ENCODE measurements at regions not wholly inside any gene's neighbourhood (a gene's known extent, or its start where the extent isn't known, plus 50 kb on each side); places are given as distances from the start of the nearest gene placed in this dataset.

- no peak for TF ChIP-seq FOXP2 (optimal IDR thresholded peaks at IDR 0.05; ENCODE audit: borderline replicate concordance, extremely low read depth, extremely low read length, insufficient read depth)
- TF ChIP-seq TAF1 (IDR thresholded peaks at IDR 0.05; ENCODE audit: borderline replicate concordance, insufficient read depth, low read length) = no peak
- no peak for TF ChIP-seq REST (IDR thresholded peaks at IDR 0.05; ENCODE audit: insufficient read depth in 1 of 2, low read depth in 2 of 2, low read length in 2 of 2)
- TF ChIP-seq SIN3A (IDR thresholded peaks at IDR 0.05; ENCODE audit: borderline replicate concordance, insufficient read depth, low read length) = no peak
- TF ChIP-seq POLR2AphosphoS5 (IDR thresholded peaks at IDR 0.05; ENCODE audit: low read depth, low read length) = no peak
These were observed 64.0 kb downstream of the ZFP36L2 start for GRCh38 chr2:43162511-43162776.

GRCh38 chr2:43161650-43162510 lies 64.5 kb downstream of the ZFP36L2 start:
- TF ChIP-seq POLR2AphosphoS5 (IDR thresholded peaks at IDR 0.05; ENCODE audit: low read depth, low read length) (no peak), TAF1 (IDR thresholded peaks at IDR 0.05; ENCODE audit: borderline replicate concordance, insufficient read depth, low read length) (no peak), FOXP2 (optimal IDR thresholded peaks at IDR 0.05; ENCODE audit: borderline replicate concordance, extremely low read depth, extremely low read length, insufficient read depth) (no peak), REST (IDR thresholded peaks at IDR 0.05; ENCODE audit: insufficient read depth in 1 of 2, low read depth in 2 of 2, low read length in 2 of 2) (no peak), SIN3A (IDR thresholded peaks at IDR 0.05; ENCODE audit: borderline replicate concordance, insufficient read depth, low read length) (no peak)

- TF ChIP-seq POLR2AphosphoS5 (IDR thresholded peaks at IDR 0.05; ENCODE audit: low read depth, low read length) (no peak), REST (IDR thresholded peaks at IDR 0.05; ENCODE audit: insufficient read depth in 1 of 2, low read depth in 2 of 2, low read length in 2 of 2) (no peak), FOXP2 (optimal IDR thresholded peaks at IDR 0.05; ENCODE audit: borderline replicate concordance, extremely low read depth, extremely low read length, insufficient read depth) (no peak), TAF1 (IDR thresholded peaks at IDR 0.05; ENCODE audit: borderline replicate concordance, insufficient read depth, low read length) (no peak), SIN3A (IDR thresholded peaks at IDR 0.05; ENCODE audit: borderline replicate concordance, insufficient read depth, low read length) (no peak)
These were observed 65.6 kb downstream of the ZFP36L2 start for GRCh38 chr2:43160778-43161177.

GRCh38 chr2:43159797-43160196 lies 66.6 kb downstream of the ZFP36L2 start:
- no peak for TF ChIP-seq REST (IDR thresholded peaks at IDR 0.05; ENCODE audit: insufficient read depth in 1 of 2, low read depth in 2 of 2, low read length in 2 of 2)
- no peak for TF ChIP-seq SIN3A (IDR thresholded peaks at IDR 0.05; ENCODE audit: borderline replicate concordance, insufficient read depth, low read length)
- no peak for TF ChIP-seq FOXP2 (optimal IDR thresholded peaks at IDR 0.05; ENCODE audit: borderline replicate concordance, extremely low read depth, extremely low read length, insufficient read depth)
- no peak for TF ChIP-seq POLR2AphosphoS5 (IDR thresholded peaks at IDR 0.05; ENCODE audit: low read depth, low read length)
- no peak for TF ChIP-seq TAF1 (IDR thresholded peaks at IDR 0.05; ENCODE audit: borderline replicate concordance, insufficient read depth, low read length)

Data from PFSK-1 (cell line).